ENCODE measurements at regions not wholly inside any gene's neighbourhood (a gene's known extent, or its start where the extent isn't known, plus 50 kb on each side); places are given as distances from the start of the nearest gene placed in this dataset.
"Not testable (repeated sequence)": the region's sequence is repeated elsewhere in the genome, so short reads cannot be mapped to it uniquely, and the experiment has no call there.

DNA sequence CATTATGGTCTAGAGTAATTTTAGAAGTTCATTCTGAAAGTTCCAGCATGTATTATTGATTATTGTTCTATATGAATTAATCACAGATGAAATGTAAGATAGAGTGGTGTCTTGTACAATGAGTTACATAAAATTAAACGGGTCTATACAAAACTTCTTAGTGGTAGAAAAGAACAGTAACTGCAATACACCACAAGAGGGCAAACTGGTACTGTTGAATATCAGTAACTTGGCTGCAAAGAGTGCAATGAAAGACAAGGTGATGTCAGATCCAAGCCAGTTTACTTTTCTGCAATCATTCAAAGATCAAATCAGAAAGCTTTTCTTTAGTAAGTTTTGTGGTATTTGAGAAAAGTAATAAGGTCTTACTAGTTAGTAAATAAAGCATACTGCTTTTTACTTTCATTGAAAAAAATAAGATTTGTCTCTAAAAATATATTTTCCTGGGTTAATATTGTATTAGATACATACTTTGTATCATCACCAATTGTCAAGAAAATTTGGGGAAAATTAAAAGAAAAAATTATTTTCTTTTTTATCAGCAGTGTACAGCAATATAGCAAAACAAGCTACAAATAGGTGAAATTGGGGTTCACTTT is 66.4 kb upstream of the BTG3 start:
- TF ChIP-seq, protein P1, sequence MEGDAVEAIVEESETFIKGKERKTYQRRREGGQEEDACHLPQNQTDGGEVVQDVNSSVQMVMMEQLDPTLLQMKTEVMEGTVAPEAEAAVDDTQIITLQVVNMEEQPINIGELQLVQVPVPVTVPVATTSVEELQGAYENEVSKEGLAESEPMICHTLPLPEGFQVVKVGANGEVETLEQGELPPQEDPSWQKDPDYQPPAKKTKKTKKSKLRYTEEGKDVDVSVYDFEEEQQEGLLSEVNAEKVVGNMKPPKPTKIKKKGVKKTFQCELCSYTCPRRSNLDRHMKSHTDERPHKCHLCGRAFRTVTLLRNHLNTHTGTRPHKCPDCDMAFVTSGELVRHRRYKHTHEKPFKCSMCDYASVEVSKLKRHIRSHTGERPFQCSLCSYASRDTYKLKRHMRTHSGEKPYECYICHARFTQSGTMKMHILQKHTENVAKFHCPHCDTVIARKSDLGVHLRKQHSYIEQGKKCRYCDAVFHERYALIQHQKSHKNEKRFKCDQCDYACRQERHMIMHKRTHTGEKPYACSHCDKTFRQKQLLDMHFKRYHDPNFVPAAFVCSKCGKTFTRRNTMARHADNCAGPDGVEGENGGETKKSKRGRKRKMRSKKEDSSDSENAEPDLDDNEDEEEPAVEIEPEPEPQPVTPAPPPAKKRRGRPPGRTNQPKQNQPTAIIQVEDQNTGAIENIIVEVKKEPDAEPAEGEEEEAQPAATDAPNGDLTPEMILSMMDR (conservative IDR thresholded peaks at IDR 0.05; ENCODE audit: low read depth, low read length) = peak; percentile 87

GRCh38 chr21:17676930-17677329 is 64.2 kb upstream of the BTG3 start:
- not testable (repeated sequence) for H2AFZ ChIP-seq (ENCODE audit: low read depth); H3K4me2 ChIP-seq; H3K27me3 ChIP-seq (ENCODE audit: insufficient read depth, low read depth); H3K9ac ChIP-seq; H3K79me2 ChIP-seq (ENCODE audit: insufficient read depth, low read depth); H3K4me1 ChIP-seq (ENCODE audit: low read depth, poor library complexity, severe bottlenecking); H4K20me1 ChIP-seq (ENCODE audit: insufficient read depth); H3K4me3 ChIP-seq (IDR thresholded peaks at IDR 0.05; ENCODE audit: insufficient read depth, low read depth, low read length); H3K27ac ChIP-seq; H3K36me3 ChIP-seq (ENCODE audit: insufficient read depth)

More for the DNA sequence above, 66.4 kb upstream of the BTG3 start:
- H4K20me1 ChIP-seq (ENCODE audit: insufficient read depth) = no peaks in the 10 kb centered on the region
- H2AFZ ChIP-seq (ENCODE audit: low read depth) = no peak overlapping the region
- H3K9ac ChIP-seq = no peak overlapping the region
- H3K4me2 ChIP-seq = no peak overlapping the region
- H3K4me3 ChIP-seq (IDR thresholded peaks at IDR 0.05; ENCODE audit: insufficient read depth, low read depth, low read length) = no peak overlapping the region
- no peaks in the 10 kb centered on the region for H3K36me3 ChIP-seq (ENCODE audit: insufficient read depth)
- H3K79me2 ChIP-seq (ENCODE audit: insufficient read depth, low read depth) = no peaks in the 10 kb centered on the region
- H3K27ac ChIP-seq = no peak overlapping the region
- H3K4me1 ChIP-seq (ENCODE audit: low read depth, poor library complexity, severe bottlenecking) = no peaks in the 10 kb centered on the region
- no peaks in the 10 kb centered on the region for H3K27me3 ChIP-seq (ENCODE audit: insufficient read depth, low read depth)

GRCh38 chr21:17674106-17674505 is 61.4 kb upstream of the BTG3 start:
- Histone ChIP-seq H2AFZ (ENCODE audit: low read depth) (no peak overlapping the region), H3K4me2 (no peak overlapping the region), H4K20me1 (ENCODE audit: insufficient read depth) (no peaks in the 10 kb centered on the region), H3K9ac (no peak overlapping the region), H3K36me3 (ENCODE audit: insufficient read depth) (no peaks in the 10 kb centered on the region), H3K27ac (no peak overlapping the region), H3K4me3 (IDR thresholded peaks at IDR 0.05; ENCODE audit: insufficient read depth, low read depth, low read length) (no peak overlapping the region), H3K79me2 (ENCODE audit: insufficient read depth, low read depth) (no peaks in the 10 kb centered on the region), H3K27me3 (ENCODE audit: insufficient read depth, low read depth) (no peaks in the 10 kb centered on the region), H3K4me1 (ENCODE audit: low read depth, poor library complexity, severe bottlenecking) (no peaks in the 10 kb centered on the region)
- TF ChIP-seq, protein P1 (conservative IDR thresholded peaks at IDR 0.05; ENCODE audit: low read depth, low read length) = no peak

DNA sequence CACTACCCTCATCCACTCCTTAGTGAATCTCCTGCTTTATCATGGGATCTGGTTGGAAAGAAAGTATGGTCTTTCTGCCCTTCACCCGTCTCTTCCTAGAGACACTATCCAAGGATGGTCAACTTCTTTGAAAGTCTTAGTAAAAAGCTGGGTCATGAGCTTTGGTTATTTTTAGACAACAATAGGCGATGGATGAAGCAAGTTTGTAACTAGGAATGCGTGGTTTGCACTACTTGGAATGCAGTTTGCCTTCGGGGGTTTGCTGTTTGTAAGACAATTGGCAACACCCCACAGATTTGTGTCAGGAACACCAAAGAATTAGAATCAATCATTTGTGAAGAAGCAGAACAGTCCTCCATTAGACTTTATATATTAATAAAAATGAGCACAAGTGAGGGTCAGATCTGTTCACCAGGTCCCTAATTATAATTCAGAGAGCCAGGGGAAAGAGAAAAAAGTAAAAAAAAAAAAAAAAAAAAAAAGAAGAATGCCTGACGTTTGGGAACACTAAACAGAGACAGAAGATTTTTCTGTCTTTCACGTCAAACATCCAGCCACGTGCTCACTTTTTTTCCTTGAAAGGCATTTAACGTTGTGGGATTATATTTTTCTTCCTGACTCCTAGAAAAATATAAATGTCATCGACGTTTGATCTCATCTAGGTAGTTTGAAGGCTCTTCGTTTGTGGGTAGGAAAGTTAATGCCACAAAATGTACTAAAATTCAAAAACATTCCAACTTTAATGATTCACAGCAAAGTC is 60.7 kb upstream of the BTG3 start:
- Histone ChIP-seq H3K79me2 (ENCODE audit: insufficient read depth, low read depth) (no peaks in the 10 kb centered on the region), H3K9ac (no peak overlapping the region), H3K36me3 (ENCODE audit: insufficient read depth) (no peaks in the 10 kb centered on the region), H2AFZ (ENCODE audit: low read depth) (no peak overlapping the region), H3K4me1 (ENCODE audit: low read depth, poor library complexity, severe bottlenecking) (no peaks in the 10 kb centered on the region), H3K4me3 (IDR thresholded peaks at IDR 0.05; ENCODE audit: insufficient read depth, low read depth, low read length) (no peak overlapping the region), H3K27ac (no peak overlapping the region), H4K20me1 (ENCODE audit: insufficient read depth) (no peaks in the 10 kb centered on the region), H3K4me2 (no peak overlapping the region), H3K27me3 (ENCODE audit: insufficient read depth, low read depth) (no peaks in the 10 kb centered on the region)
- TF ChIP-seq, protein P1 (conservative IDR thresholded peaks at IDR 0.05; ENCODE audit: low read depth, low read length) = no peak

DNA sequence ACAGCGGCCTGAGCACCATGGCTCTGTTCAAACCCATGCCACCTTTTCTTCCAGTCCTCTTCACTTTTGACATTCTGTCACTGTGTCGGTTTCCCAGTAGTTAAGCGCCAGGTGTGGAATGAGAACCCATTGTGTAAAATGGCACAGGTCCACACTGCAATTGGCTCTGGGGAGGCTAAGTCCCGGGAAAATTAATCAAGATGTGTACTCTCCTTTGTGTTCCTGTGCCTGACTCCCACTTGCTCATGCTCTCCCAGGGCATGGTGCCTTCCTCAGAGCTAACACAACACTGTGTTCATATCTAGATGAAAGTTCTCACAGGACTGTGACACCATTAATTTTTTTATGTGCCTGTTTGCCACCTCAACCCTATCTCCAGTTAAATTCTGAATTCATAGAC is 59.0 kb upstream of the BTG3 start:
- no peak overlapping the region for H2AFZ ChIP-seq (ENCODE audit: low read depth)
- no peak overlapping the region for H3K27ac ChIP-seq
- no peaks in the 10 kb centered on the region for H3K4me1 ChIP-seq (ENCODE audit: low read depth, poor library complexity, severe bottlenecking)
- TF ChIP-seq, protein P1 (conservative IDR thresholded peaks at IDR 0.05; ENCODE audit: low read depth, low read length) = no peak
- H3K4me2 ChIP-seq = no peak overlapping the region
- H3K27me3 ChIP-seq (ENCODE audit: insufficient read depth, low read depth) = no peaks in the 10 kb centered on the region
- no peaks in the 10 kb centered on the region for H4K20me1 ChIP-seq (ENCODE audit: insufficient read depth)
- H3K4me3 ChIP-seq (IDR thresholded peaks at IDR 0.05; ENCODE audit: insufficient read depth, low read depth, low read length) = no peak overlapping the region
- H3K9ac ChIP-seq = no peak overlapping the region
- H3K79me2 ChIP-seq (ENCODE audit: insufficient read depth, low read depth) = no peaks in the 10 kb centered on the region
- no peaks in the 10 kb centered on the region for H3K36me3 ChIP-seq (ENCODE audit: insufficient read depth)
